A549 (cell line): ENCODE measurements at regions not wholly inside any gene's neighbourhood (a gene's known extent, or its start where the extent isn't known, plus 50 kb on each side); places are given as distances from the start of the nearest gene placed in this dataset.

Experiments used
- JUN ChIP-seq, 2 experiments: fragments of >200 bp; sonication (Bioruptor Twin); formaldehyde crosslinking; IDR thresholded peaks; 2 replicates in 1 of 2; 3 replicates in 1 of 2; pipeline ENCODE4 v1.6.1; 2016 to 2017
- MYC ChIP-seq: IDR thresholded peaks from 2 replicates; pipeline ENCODE4 v1.6.1; 2012; ENCODE audit warnings: mild to moderate bottlenecking, inconsistent platforms, low read length, improper control_type of control experiment, borderline replicate concordance
- TF ChIP-seq, protein P1 (sequence below): IDR thresholded peaks from 2 replicates; pipeline ENCODE4 v1.6.1; 2012; ENCODE audit warnings: low read depth, borderline replicate concordance
- TF ChIP-seq, protein P2 (sequence below): fragments of >200 bp; sonication (Bioruptor Twin); formaldehyde crosslinking; IDR thresholded peaks from 3 replicates; pipeline ENCODE4 v1.5.1; 2016

DNA sequence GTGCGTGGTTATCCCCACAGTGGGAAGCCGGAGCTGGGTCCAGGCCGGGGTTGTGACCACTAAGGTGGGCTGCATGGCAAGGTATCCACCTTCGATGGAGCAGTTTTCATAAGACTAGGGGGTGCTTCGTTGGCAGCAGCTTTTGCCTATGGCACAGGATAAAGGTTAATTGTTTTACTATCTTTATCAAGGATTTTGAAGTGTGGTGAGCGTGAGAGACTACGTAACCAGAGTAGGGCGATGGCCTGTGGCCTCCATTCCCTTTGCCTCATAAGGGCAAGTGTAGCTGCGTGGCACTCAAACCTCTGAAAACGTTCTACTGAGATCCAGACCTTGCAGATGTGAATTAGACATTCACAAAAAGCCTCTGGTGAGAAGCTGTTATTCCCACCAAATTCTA is 206.6 kb downstream of the ACKR3 start:
- no peak for TF ChIP-seq MYC
- TF ChIP-seq, protein P1, sequence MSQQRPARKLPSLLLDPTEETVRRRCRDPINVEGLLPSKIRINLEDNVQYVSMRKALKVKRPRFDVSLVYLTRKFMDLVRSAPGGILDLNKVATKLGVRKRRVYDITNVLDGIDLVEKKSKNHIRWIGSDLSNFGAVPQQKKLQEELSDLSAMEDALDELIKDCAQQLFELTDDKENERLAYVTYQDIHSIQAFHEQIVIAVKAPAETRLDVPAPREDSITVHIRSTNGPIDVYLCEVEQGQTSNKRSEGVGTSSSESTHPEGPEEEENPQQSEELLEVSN, result no peak
- TF ChIP-seq, protein P2, sequence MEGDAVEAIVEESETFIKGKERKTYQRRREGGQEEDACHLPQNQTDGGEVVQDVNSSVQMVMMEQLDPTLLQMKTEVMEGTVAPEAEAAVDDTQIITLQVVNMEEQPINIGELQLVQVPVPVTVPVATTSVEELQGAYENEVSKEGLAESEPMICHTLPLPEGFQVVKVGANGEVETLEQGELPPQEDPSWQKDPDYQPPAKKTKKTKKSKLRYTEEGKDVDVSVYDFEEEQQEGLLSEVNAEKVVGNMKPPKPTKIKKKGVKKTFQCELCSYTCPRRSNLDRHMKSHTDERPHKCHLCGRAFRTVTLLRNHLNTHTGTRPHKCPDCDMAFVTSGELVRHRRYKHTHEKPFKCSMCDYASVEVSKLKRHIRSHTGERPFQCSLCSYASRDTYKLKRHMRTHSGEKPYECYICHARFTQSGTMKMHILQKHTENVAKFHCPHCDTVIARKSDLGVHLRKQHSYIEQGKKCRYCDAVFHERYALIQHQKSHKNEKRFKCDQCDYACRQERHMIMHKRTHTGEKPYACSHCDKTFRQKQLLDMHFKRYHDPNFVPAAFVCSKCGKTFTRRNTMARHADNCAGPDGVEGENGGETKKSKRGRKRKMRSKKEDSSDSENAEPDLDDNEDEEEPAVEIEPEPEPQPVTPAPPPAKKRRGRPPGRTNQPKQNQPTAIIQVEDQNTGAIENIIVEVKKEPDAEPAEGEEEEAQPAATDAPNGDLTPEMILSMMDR, result no peak
- TF ChIP-seq JUN (IDR thresholded peaks at IDR 0.05), result no peak
